SK-N-SH treated with all-trans-retinoic acid at 6 μM for 48 hours (cell line): ENCODE measurements at regions not wholly inside any gene's neighbourhood (a gene's known extent, or its start where the extent isn't known, plus 50 kb on each side); places are given as distances from the start of the nearest gene placed in this dataset.
"Not testable (repeated sequence)": the region's sequence is repeated elsewhere in the genome, so short reads cannot be mapped to it uniquely, and the experiment has no call there.

ENCODE experiments used
- ATAC-seq: fragments of 200-7000 bp; cut with Tn5 transposase; 3 replicates; pipeline ENCODE4 v1.9.1; 2020; ENCODE audit warnings: mild to moderate bottlenecking, moderate library complexity
- ARNTL ChIP-seq: fragments of 450-650 bp; formaldehyde crosslinking; IDR thresholded peaks from 2 replicates; pipeline ENCODE4 v1.5.0; 2020; ENCODE audit warnings: low read depth, mild to moderate bottlenecking, moderate library complexity, borderline replicate concordance
- BACH2 ChIP-seq: fragments of 250-450 bp; sonication (Bioruptor Pico); IDR thresholded peaks from 2 replicates; pipeline ENCODE4 v1.9.0; 2021; ENCODE audit warnings: mild to moderate bottlenecking, borderline replicate concordance
- CSDC2 ChIP-seq: fragments of 250-450 bp; sonication (Bioruptor Pico); IDR thresholded peaks from 2 replicates; pipeline ENCODE4 v1.5.0; 2020; ENCODE audit warnings: mild to moderate bottlenecking, moderate library complexity
- ESRRG ChIP-seq: fragments of 250-450 bp; sonication (Bioruptor Pico); IDR thresholded peaks from 2 replicates; pipeline ENCODE4 v1.6.1; 2021; ENCODE audit warnings: mild to moderate bottlenecking
- GLIS3 ChIP-seq: fragments of 250-450 bp; sonication (Bioruptor Pico); IDR thresholded peaks from 2 replicates; pipeline ENCODE4 v1.5.0; 2020; ENCODE audit warnings: mild to moderate bottlenecking, moderate library complexity
- ISL1 ChIP-seq: fragments of 250-450 bp; sonication (Bioruptor Pico); IDR thresholded peaks from 2 replicates; pipeline ENCODE4 v2.1.2; 2022; ENCODE audit warnings: mild to moderate bottlenecking, moderate library complexity
- OSR1 ChIP-seq: fragments of 250-450 bp; sonication (Bioruptor Pico); IDR thresholded peaks from 2 replicates; pipeline ENCODE4 v1.8.0; 2022; ENCODE audit warnings: moderate library complexity, mild to moderate bottlenecking, inconsistent platforms
- POU6F1 ChIP-seq: fragments of 250-450 bp; sonication (Bioruptor Pico); IDR thresholded peaks from 2 replicates; pipeline ENCODE4 v1.8.0; 2021; ENCODE audit warnings: low read depth, mild to moderate bottlenecking, moderate library complexity, borderline replicate concordance
- RARB ChIP-seq: fragments of 250-450 bp; sonication (Bioruptor Pico); IDR thresholded peaks from 2 replicates; pipeline ENCODE4 v1.8.0; 2021; ENCODE audit warnings: mild to moderate bottlenecking, moderate library complexity
- SNAI2 ChIP-seq: fragments of 250-450 bp; sonication (Bioruptor Pico); IDR thresholded peaks from 2 replicates; pipeline ENCODE4 v1.5.0; 2020; ENCODE audit warnings: mild to moderate bottlenecking, moderate library complexity
- TCF4 ChIP-seq: fragments of 250-450 bp; sonication (Bioruptor Pico); IDR thresholded peaks from 2 replicates; pipeline ENCODE4 v1.8.0; 2021; ENCODE audit warnings: mild to moderate bottlenecking, moderate library complexity, borderline replicate concordance
- TOX ChIP-seq: fragments of 250-450 bp; sonication (Bioruptor Pico); IDR thresholded peaks from 2 replicates; pipeline ENCODE4 v1.8.0; 2021; ENCODE audit warnings: mild to moderate bottlenecking, moderate library complexity, borderline replicate concordance
- ZC3H10 ChIP-seq: fragments of 250-450 bp; sonication (Bioruptor Pico); IDR thresholded peaks from 2 replicates; pipeline ENCODE4 v1.5.1; 2021; ENCODE audit warnings: mild to moderate bottlenecking, moderate library complexity
- ZFP3 ChIP-seq: fragments of 250-450 bp; sonication (Bioruptor Pico); IDR thresholded peaks from 2 replicates; pipeline ENCODE4 v1.5.0; 2020; ENCODE audit warnings: mild to moderate bottlenecking, moderate library complexity
- ZNF565 ChIP-seq: fragments of 450-650 bp; formaldehyde crosslinking; conservative IDR thresholded peaks from 2 replicates; pipeline ENCODE4 v1.5.0; 2020; ENCODE audit warnings: low read depth, mild to moderate bottlenecking, moderate library complexity
- ZNF70 ChIP-seq: fragments of 450-650 bp; formaldehyde crosslinking; IDR thresholded peaks from 2 replicates; pipeline ENCODE4 v1.5.0; 2020; ENCODE audit warnings: mild to moderate bottlenecking, moderate library complexity
- ZNF8 ChIP-seq: fragments of 450-650 bp; formaldehyde crosslinking; IDR thresholded peaks from 2 replicates; pipeline ENCODE4 v1.5.0; 2020; ENCODE audit warnings: mild to moderate bottlenecking, moderate library complexity
- TF ChIP-seq, protein P1 (sequence below): fragments of 250-450 bp; sonication (Bioruptor Pico); IDR thresholded peaks from 2 replicates; pipeline ENCODE4 v1.5.0; 2020; ENCODE audit warnings: mild to moderate bottlenecking, moderate library complexity
- TF ChIP-seq, protein P2 (sequence below): fragments of 250-450 bp; sonication (Bioruptor Pico); IDR thresholded peaks from 2 replicates; pipeline ENCODE4 v1.5.1; 2020; ENCODE audit warnings: low read depth, mild to moderate bottlenecking, moderate library complexity
- TF ChIP-seq, protein P3 (sequence below): fragments of 250-450 bp; sonication (Bioruptor Pico); IDR thresholded peaks from 2 replicates; pipeline ENCODE4 v1.5.1; 2021; ENCODE audit warnings: mild to moderate bottlenecking, moderate library complexity

GRCh38 chr6:1215023-1215422 lies 96.9 kb upstream of the FOXQ1 start (continued):
- no peak for TF ChIP-seq POU6F1 (CRISPR knock-in tag)
- TF ChIP-seq ZC3H10 (CRISPR knock-in tag) = no peak
- TF ChIP-seq GLIS3 (CRISPR knock-in tag) = no peak
- TF ChIP-seq TOX (CRISPR knock-in tag) = no peak
- no peak for TF ChIP-seq CSDC2 (CRISPR knock-in tag)
- no peak for TF ChIP-seq OSR1 (CRISPR knock-in tag)
- TF ChIP-seq, all 23 proteins: peak for 0

- TF ChIP-seq ZNF8 (CRISPR knock-in tag) = no peak
- no peak for TF ChIP-seq ZNF565 (CRISPR knock-in tag)
- no peak for TF ChIP-seq ZC3H10 (CRISPR knock-in tag)
- TF ChIP-seq POU6F1 (CRISPR knock-in tag) = no peak
- TF ChIP-seq RARB = no peak
- TF ChIP-seq ESRRG (CRISPR knock-in tag) = no peak
- TF ChIP-seq ARNTL (CRISPR knock-in tag) = no peak
- no peak for TF ChIP-seq GLIS3 (CRISPR knock-in tag)
- no peak for TF ChIP-seq BACH2 (CRISPR knock-in tag)
- no peak for TF ChIP-seq OSR1 (CRISPR knock-in tag)
- no peak for TF ChIP-seq ZNF70 (CRISPR knock-in tag)
- TF ChIP-seq ISL1 (CRISPR knock-in tag) = no peak
- TF ChIP-seq CSDC2 (CRISPR knock-in tag) = no peak
- TF ChIP-seq SNAI2 (CRISPR knock-in tag) = no peak
- TF ChIP-seq, protein P1, sequence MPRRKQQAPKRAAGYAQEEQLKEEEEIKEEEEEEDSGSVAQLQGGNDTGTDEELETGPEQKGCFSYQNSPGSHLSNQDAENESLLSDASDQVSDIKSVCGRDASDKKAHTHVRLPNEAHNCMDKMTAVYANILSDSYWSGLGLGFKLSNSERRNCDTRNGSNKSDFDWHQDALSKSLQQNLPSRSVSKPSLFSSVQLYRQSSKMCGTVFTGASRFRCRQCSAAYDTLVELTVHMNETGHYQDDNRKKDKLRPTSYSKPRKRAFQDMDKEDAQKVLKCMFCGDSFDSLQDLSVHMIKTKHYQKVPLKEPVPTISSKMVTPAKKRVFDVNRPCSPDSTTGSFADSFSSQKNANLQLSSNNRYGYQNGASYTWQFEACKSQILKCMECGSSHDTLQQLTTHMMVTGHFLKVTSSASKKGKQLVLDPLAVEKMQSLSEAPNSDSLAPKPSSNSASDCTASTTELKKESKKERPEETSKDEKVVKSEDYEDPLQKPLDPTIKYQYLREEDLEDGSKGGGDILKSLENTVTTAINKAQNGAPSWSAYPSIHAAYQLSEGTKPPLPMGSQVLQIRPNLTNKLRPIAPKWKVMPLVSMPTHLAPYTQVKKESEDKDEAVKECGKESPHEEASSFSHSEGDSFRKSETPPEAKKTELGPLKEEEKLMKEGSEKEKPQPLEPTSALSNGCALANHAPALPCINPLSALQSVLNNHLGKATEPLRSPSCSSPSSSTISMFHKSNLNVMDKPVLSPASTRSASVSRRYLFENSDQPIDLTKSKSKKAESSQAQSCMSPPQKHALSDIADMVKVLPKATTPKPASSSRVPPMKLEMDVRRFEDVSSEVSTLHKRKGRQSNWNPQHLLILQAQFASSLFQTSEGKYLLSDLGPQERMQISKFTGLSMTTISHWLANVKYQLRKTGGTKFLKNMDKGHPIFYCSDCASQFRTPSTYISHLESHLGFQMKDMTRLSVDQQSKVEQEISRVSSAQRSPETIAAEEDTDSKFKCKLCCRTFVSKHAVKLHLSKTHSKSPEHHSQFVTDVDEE (CRISPR knock-in tag) = no peak
Observed at GRCh38 chr6:1212919-1213318, 99.0 kb upstream of the FOXQ1 start.

GRCh38 chr6:1212138-1212537 lies 99.8 kb upstream of the FOXQ1 start:
- ATAC-seq = not testable (repeated sequence)

More at GRCh38 chr6:1212919-1213318, 99.0 kb upstream of the FOXQ1 start:
- ATAC-seq = no peak

DNA sequence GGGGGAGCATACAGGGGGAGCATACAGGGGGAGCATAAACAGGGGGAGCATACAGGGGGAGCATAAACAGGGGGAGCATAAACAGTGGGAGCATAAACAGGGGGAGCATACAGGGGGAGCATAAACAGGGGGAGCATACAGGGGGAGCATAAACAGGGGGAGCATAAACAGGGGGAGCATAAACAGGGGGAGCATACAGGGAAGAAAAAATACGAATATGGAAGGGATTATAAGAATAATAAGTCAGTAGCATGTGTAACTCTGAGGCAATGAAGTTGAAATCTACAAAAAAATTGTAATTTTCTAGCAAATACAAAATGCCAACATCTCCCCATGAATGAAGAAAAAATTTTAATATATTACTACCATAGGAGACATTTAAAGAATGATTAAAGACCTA lies 101.3 kb upstream of the FOXQ1 start:
- ATAC-seq = not testable (repeated sequence)

GRCh38 chr6:1208876-1209275 lies 103.0 kb upstream of the FOXQ1 start:
- TF ChIP-seq, protein P2, sequence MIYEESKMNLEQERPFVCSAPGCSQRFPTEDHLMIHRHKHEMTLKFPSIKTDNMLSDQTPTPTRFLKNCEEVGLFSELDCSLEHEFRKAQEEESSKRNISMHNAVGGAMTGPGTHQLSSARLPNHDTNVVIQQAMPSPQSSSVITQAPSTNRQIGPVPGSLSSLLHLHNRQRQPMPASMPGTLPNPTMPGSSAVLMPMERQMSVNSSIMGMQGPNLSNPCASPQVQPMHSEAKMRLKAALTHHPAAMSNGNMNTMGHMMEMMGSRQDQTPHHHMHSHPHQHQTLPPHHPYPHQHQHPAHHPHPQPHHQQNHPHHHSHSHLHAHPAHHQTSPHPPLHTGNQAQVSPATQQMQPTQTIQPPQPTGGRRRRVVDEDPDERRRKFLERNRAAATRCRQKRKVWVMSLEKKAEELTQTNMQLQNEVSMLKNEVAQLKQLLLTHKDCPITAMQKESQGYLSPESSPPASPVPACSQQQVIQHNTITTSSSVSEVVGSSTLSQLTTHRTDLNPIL (CRISPR knock-in tag) = no peak
- no peak for TF ChIP-seq BACH2 (CRISPR knock-in tag)

GRCh38 chr6:1203546-1203945 lies 108.4 kb upstream of the FOXQ1 start:
- no peak for ATAC-seq
- TF ChIP-seq ISL1 (CRISPR knock-in tag) (no peak), BACH2 (CRISPR knock-in tag) (no peak), TOX (CRISPR knock-in tag) (no peak), OSR1 (CRISPR knock-in tag) (no peak), ZNF8 (CRISPR knock-in tag) (no peak), TCF4 (CRISPR knock-in tag) (no peak), CSDC2 (CRISPR knock-in tag) (no peak), GLIS3 (CRISPR knock-in tag) (no peak), ZFP3 (CRISPR knock-in tag) (no peak), ARNTL (CRISPR knock-in tag) (no peak)
- TF ChIP-seq, protein P3, sequence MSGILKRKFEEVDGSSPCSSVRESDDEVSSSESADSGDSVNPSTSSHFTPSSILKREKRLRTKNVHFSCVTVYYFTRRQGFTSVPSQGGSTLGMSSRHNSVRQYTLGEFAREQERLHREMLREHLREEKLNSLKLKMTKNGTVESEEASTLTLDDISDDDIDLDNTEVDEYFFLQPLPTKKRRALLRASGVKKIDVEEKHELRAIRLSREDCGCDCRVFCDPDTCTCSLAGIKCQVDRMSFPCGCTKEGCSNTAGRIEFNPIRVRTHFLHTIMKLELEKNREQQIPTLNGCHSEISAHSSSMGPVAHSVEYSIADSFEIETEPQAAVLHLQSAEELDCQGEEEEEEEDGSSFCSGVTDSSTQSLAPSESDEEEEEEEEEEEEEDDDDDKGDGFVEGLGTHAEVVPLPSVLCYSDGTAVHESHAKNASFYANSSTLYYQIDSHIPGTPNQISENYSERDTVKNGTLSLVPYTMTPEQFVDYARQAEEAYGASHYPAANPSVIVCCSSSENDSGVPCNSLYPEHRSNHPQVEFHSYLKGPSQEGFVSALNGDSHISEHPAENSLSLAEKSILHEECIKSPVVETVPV (CRISPR knock-in tag) = no peak

More at GRCh38 chr6:1208876-1209275, 103.0 kb upstream of the FOXQ1 start:
- ATAC-seq = no peak
